ENCODE measurements at regions not wholly inside any gene's neighbourhood (a gene's known extent, or its start where the extent isn't known, plus 50 kb on each side); places are given as distances from the start of the nearest gene placed in this dataset.

GRCh38 chr1:213678753-213679152 is 309.0 kb upstream of the PROX1 start:
- H3K27ac Mint-ChIP-seq = no peak overlapping the region
- Histone ChIP-seq H4K20me1 (ENCODE audit: insufficient read depth, low read length) (no peaks in the 10 kb centered on the region), H3K27ac (ENCODE audit: low read depth in 1 of 2, low read length in 2 of 2) (no peak overlapping the region), H3K4me1 (ENCODE audit: control insufficient read depth in 1 of 2, insufficient read depth in 2 of 2, low read length in 2 of 2) (no peaks in the 10 kb centered on the region), H3K4me3 (replicated peaks in 1 of 3; ENCODE audit: low read depth in 2 of 3, low read length in 3 of 3) (no peak overlapping the region), H3K27me3 (ENCODE audit: control insufficient read depth in 2 of 2, insufficient read depth in 2 of 2, low read length in 2 of 2) (no peaks in the 10 kb centered on the region), H3K9ac (ENCODE audit: insufficient read depth, low read length, poor library complexity, severe bottlenecking) (no peak overlapping the region), H3K9me3 (replicated peaks in 1 of 2; ENCODE audit: control insufficient read depth in 1 of 2, insufficient read depth in 1 of 2, low read length in 2 of 2) (no peaks in the 10 kb centered on the region), H3K4me2 (replicated peaks; ENCODE audit: extremely low read depth, low read length, poor library complexity, severe bottlenecking) (no peak overlapping the region), H2AFZ (ENCODE audit: insufficient read depth, low read depth, low read length, poor library complexity, severe bottlenecking) (no peak overlapping the region), H3K79me2 (ENCODE audit: insufficient read depth, low read length) (no peaks in the 10 kb centered on the region), H3K36me3 (replicated peaks in 1 of 2; ENCODE audit: control insufficient read depth in 1 of 2, insufficient read depth in 2 of 2, low read length in 2 of 2) (no peaks in the 10 kb centered on the region)
- no peaks in the 10 kb centered on the region for H3K27me3 Mint-ChIP-seq (ENCODE audit: low read depth in 3 of 3)
- peaks cover 0 to 6% (median 2%) of the 10 kb centered on the region in 7 donors for H3K9me3 Mint-ChIP-seq
- intact Hi-C loops (cut with micrococcal nuclease) = no loop called here
- H3K4me3 Mint-ChIP-seq = no peak overlapping the region
- no peaks in the 10 kb centered on the region for H3K36me3 Mint-ChIP-seq
- 94% methylated on average over 2 of the region's 3 CpGs for WGBS (ENCODE audit: insufficient coverage)
- no peak for DNase-seq
- H3K4me1 Mint-ChIP-seq = no peaks in the 10 kb centered on the region
- no peak for TF ChIP-seq CTCF (IDR thresholded peaks at IDR 0.05)

GRCh38 chr1:213679153-213679552 is 308.6 kb upstream of the PROX1 start:
- DNase-seq = no peak
- Mint-ChIP-seq H3K27ac (no peak overlapping the region), H3K4me3 (no peak overlapping the region), H3K36me3 (no peaks in the 10 kb centered on the region), H3K9me3 (peaks cover 0 to 6% (median 2%) of the 10 kb centered on the region in 7 donors), H3K4me1 (no peaks in the 10 kb centered on the region), H3K27me3 (ENCODE audit: low read depth in 3 of 3) (no peaks in the 10 kb centered on the region)
- H3K4me3 ChIP-seq (replicated peaks in 1 of 3; ENCODE audit: low read depth in 2 of 3, low read length in 3 of 3) = no peak overlapping the region
- no peak overlapping the region for H3K27ac ChIP-seq (ENCODE audit: low read depth in 1 of 2, low read length in 2 of 2)
- no peaks in the 10 kb centered on the region for H3K9me3 ChIP-seq (replicated peaks in 1 of 2; ENCODE audit: control insufficient read depth in 1 of 2, insufficient read depth in 1 of 2, low read length in 2 of 2)
- H3K4me1 ChIP-seq (ENCODE audit: control insufficient read depth in 1 of 2, insufficient read depth in 2 of 2, low read length in 2 of 2) = no peaks in the 10 kb centered on the region
- H3K79me2 ChIP-seq (ENCODE audit: insufficient read depth, low read length) = no peaks in the 10 kb centered on the region
- 42% methylated on average over 2 of the region's 3 CpGs for WGBS (ENCODE audit: insufficient coverage)
- no peak for TF ChIP-seq CTCF (IDR thresholded peaks at IDR 0.05)
- H3K36me3 ChIP-seq (replicated peaks in 1 of 2; ENCODE audit: control insufficient read depth in 1 of 2, insufficient read depth in 2 of 2, low read length in 2 of 2) = no peaks in the 10 kb centered on the region
- no peaks in the 10 kb centered on the region for H3K27me3 ChIP-seq (ENCODE audit: control insufficient read depth in 2 of 2, insufficient read depth in 2 of 2, low read length in 2 of 2)
- H4K20me1 ChIP-seq (ENCODE audit: insufficient read depth, low read length) = no peaks in the 10 kb centered on the region
- intact Hi-C loops (cut with micrococcal nuclease) = no loop called here
- no peak overlapping the region for H3K9ac ChIP-seq (ENCODE audit: insufficient read depth, low read length, poor library complexity, severe bottlenecking)
- no peak overlapping the region for H3K4me2 ChIP-seq (replicated peaks; ENCODE audit: extremely low read depth, low read length, poor library complexity, severe bottlenecking)
- no peak overlapping the region for H2AFZ ChIP-seq (ENCODE audit: insufficient read depth, low read depth, low read length, poor library complexity, severe bottlenecking)
